HG02798 (cell line): ENCODE measurements at regions not wholly inside any gene's neighbourhood (a gene's known extent, or its start where the extent isn't known, plus 50 kb on each side); places are given as distances from the start of the nearest gene placed in this dataset.
A peak's percentile ranks its signal among the peaks of the same experiment; 100 is the strongest.

Experiments
- ATAC-seq: cut with Tn5 transposase; IDR thresholded peaks from one replicate; pipeline ENCODE4 v1.9.1; 2021; ENCODE audit warnings: mild to moderate bottlenecking; ENCODE audit not compliant: unreplicated experiment, poor library complexity

- no peak for ATAC-seq
Observed at GRCh38 chr2:143905587-143905986, 614.3 kb downstream of the ZEB2 start.

- peak; percentile 41 for ATAC-seq
Observed at GRCh38 chr2:143903172-143903856, 616.6 kb downstream of the ZEB2 start.

GRCh38 chr2:143901185-143901842 lies 618.6 kb downstream of the ZEB2 start:
- ATAC-seq, result peak; percentile 74

- ATAC-seq, result no peak
Observed at GRCh38 chr2:143899987-143900386, 619.9 kb downstream of the ZEB2 start.

- no peak for ATAC-seq
Observed at GRCh38 chr2:143893371-143893770, 626.5 kb downstream of the ZEB2 start.

- no peak for ATAC-seq
Observed at GRCh38 chr2:143891879-143892308, 628.0 kb downstream of the ZEB2 start.

GRCh38 chr2:143890798-143891197 lies 629.1 kb downstream of the ZEB2 start:
- ATAC-seq, result no peak

- ATAC-seq, result no peak
Observed at GRCh38 chr2:143889216-143889615, 630.7 kb downstream of the ZEB2 start.

GRCh38 chr2:143885461-143885860 lies 634.5 kb downstream of the ZEB2 start:
- ATAC-seq, result no peak

GRCh38 chr2:143881246-143881645 lies 638.7 kb downstream of the ZEB2 start:
- ATAC-seq, result no peak

GRCh38 chr2:143877876-143878530 lies 641.9 kb downstream of the ZEB2 start:
- ATAC-seq, result no peak

- ATAC-seq, result no peak
Observed at GRCh38 chr2:143877056-143877455, 642.9 kb downstream of the ZEB2 start.

GRCh38 chr2:143875295-143876233 lies 644.4 kb downstream of the ZEB2 start:
- no peak for ATAC-seq

GRCh38 chr2:143873886-143874285 lies 646.0 kb downstream of the ZEB2 start:
- no peak for ATAC-seq

GRCh38 chr2:143870696-143871095 lies 649.2 kb downstream of the ZEB2 start:
- ATAC-seq, result no peak

GRCh38 chr2:143856978-143857377 lies 662.9 kb downstream of the ZEB2 start:
- no peak for ATAC-seq

- no peak for ATAC-seq
Observed at GRCh38 chr2:143852759-143853158, 667.2 kb downstream of the ZEB2 start.

- no peak for ATAC-seq
Observed at GRCh38 chr2:143850084-143850483, 669.8 kb downstream of the ZEB2 start.

- no peak for ATAC-seq
Observed at GRCh38 chr2:143847257-143847656, 672.7 kb downstream of the ZEB2 start.

GRCh38 chr2:143844986-143845385 lies 674.9 kb downstream of the ZEB2 start:
- ATAC-seq, result no peak
